ENCODE measurements at regions not wholly inside any gene's neighbourhood (a gene's known extent, or its start where the extent isn't known, plus 50 kb on each side); places are given as distances from the start of the nearest gene placed in this dataset.
A peak's percentile ranks its signal among the peaks of the same experiment; 100 is the strongest.
"Not testable (repeated sequence)": the region's sequence is repeated elsewhere in the genome, so short reads cannot be mapped to it uniquely, and the experiment has no call there.

DNA sequence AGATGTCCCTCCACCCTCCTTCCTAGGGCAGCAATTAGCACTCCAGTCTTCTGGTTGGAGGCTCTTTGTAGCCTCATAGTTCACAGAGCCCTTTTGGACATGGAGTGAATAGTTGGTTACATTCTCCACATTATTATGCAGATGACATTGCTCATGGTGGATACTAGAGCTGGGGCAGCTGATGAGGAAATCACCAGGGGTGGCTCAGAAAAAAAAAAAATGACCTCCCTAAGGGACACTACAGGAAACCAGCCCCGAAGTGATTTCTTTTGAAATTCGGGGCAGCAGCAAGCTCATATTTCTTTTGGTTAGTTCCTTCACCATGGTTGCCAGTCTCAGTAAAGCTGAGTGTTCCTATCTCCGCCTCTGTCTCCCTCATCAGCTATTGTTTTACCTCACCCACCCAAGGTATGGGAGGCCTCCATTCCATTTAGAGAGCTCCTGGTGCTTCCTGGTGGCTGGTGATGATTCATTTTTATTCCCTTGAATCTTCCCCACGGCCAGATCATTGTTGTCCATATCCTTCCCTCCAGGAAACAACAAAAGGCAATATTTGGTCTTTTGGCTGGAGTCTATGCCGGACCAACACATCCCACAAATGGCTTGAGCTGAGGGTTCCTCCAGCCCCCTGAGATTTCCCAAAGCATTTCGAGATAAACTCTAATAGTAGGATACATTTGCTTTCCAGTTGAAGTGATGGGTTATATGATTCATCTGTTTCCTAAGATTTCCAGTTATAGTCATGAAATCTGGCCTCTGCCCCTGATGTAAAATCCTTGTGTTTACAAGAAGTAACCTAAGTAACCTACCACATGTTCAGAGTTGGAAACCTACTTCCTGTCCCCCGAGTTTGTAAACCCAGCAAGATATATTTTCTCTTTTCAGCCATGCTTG is 56.2 kb upstream of the NID2 start:
- peak; percentile 53 for DNase-seq (ENCODE audit: low spot score)

- not testable (repeated sequence) for DNase-seq (ENCODE audit: low spot score)
Observed at GRCh38 chr14:52122163-52122562, 53.3 kb upstream of the NID2 start.

DNA sequence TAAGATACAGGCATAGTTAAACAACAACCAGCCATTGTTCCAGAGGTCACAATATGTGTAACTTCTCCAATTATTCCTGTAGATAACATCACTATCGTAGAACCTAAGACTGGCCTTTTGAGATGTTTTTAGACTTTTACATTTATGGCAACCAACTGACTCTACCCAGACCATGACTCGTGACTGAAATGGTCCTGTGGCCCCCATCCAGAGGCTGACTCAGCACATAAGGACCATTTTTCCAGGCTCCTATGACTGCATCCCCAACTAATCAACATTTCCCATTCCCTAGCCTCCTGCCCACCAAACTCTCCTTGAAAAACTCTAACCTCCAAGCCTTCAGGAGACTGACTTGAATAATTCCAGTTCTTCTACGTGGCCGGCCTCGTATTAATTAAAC is 52.6 kb upstream of the NID2 start:
- DNase-seq (ENCODE audit: low spot score), result no peak

- DNase-seq (ENCODE audit: low spot score), result peak; percentile 93
Observed at GRCh38 chr14:52119030-52119429, 50.2 kb upstream of the NID2 start.

Data from pons (tissue), 1 donor.